OCI-LY1 (cell line): ENCODE measurements at regions not wholly inside any gene's neighbourhood (a gene's known extent, or its start where the extent isn't known, plus 50 kb on each side); places are given as distances from the start of the nearest gene placed in this dataset.

Experiments
- CTCF ChIP-seq: fragments of 200-600 bp; sonication (generic), shearing (Covaris generic); IDR thresholded peaks from 2 replicates; pipeline ENCODE4 v1.5.1; 2017; ENCODE audit warnings: mild to moderate bottlenecking, antibody characterized with exemption, low read length, moderate library complexity, mixed read lengths
- EZH2 ChIP-seq: fragments of 200-600 bp; sonication (generic), shearing (Covaris generic); IDR thresholded peaks from 2 replicates; pipeline ENCODE4 v1.8.0; 2017; ENCODE audit warnings: borderline replicate concordance, mixed run types, mild to moderate bottlenecking, antibody characterized with exemption, low read length, moderate library complexity, mixed read lengths

GRCh38 chr5:89908876-89909275, 500.7 kb downstream of the CETN3 start:
- TF ChIP-seq CTCF = no peak
- TF ChIP-seq EZH2 = no peak
